ENCODE measurements at regions not wholly inside any gene's neighbourhood (a gene's known extent, or its start where the extent isn't known, plus 50 kb on each side); places are given as distances from the start of the nearest gene placed in this dataset.

DNA sequence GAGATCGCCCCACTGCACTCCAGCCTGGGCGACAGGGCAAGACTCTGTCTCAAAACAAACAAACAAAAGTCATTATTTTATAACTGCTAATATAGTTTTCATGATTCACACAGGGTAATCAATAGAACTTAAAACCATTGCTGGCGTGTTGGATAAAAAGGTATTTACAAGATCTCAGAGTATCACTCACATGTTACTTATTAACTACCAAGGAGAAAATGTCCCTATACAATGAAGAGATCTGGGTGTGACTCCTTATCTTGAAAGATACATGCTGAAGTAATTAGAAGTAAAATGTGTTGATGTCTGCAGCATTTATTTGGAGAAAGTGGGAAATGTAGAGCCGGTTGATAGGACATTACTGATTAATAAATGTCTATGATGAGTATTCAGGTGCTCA lies 57.3 kb upstream of the PIK3C2G start:
- TF ChIP-seq, protein P1, sequence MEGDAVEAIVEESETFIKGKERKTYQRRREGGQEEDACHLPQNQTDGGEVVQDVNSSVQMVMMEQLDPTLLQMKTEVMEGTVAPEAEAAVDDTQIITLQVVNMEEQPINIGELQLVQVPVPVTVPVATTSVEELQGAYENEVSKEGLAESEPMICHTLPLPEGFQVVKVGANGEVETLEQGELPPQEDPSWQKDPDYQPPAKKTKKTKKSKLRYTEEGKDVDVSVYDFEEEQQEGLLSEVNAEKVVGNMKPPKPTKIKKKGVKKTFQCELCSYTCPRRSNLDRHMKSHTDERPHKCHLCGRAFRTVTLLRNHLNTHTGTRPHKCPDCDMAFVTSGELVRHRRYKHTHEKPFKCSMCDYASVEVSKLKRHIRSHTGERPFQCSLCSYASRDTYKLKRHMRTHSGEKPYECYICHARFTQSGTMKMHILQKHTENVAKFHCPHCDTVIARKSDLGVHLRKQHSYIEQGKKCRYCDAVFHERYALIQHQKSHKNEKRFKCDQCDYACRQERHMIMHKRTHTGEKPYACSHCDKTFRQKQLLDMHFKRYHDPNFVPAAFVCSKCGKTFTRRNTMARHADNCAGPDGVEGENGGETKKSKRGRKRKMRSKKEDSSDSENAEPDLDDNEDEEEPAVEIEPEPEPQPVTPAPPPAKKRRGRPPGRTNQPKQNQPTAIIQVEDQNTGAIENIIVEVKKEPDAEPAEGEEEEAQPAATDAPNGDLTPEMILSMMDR (conservative IDR thresholded peaks at IDR 0.05; ENCODE audit: low read depth in 2 of 2), result no peak
- no peak for TF ChIP-seq EZH2 (IDR thresholded peaks at IDR 0.05; ENCODE audit: low read depth, unreplicated experiment)
- TF ChIP-seq CREB1 (CRISPR knock-in tag; IDR thresholded peaks at IDR 0.05; ENCODE audit: low read depth), result no peak
- no peak for TF ChIP-seq POLR2AphosphoS5 (IDR thresholded peaks at IDR 0.05; ENCODE audit: low read depth)
